ENCODE measurements at regions not wholly inside any gene's neighbourhood (a gene's known extent, or its start where the extent isn't known, plus 50 kb on each side); places are given as distances from the start of the nearest gene placed in this dataset.

DNA sequence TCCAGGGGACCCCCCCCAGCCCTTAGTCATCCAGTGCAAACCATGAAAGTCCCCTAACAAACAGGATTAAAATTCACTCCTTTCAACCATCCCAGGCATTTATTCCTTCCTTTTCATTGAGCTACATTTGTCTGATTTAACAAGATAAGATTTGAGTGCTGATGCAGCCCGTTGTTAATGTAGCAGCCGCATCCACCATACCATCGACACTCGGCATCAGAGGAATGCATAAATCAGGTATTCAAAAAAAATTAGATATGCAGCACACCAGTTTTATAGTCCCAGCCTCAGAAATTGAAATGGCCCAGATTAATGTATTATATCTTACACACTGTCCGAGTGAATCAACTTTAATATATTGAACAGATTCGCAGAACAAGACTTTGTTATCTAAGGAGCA, 676.5 kb upstream of the FANCL start:
- Histone ChIP-seq H3K27ac (ENCODE audit: low read length) (no peak overlapping the region), H3K9me3 (ENCODE audit: control insufficient read depth, low read depth, low read length) (no peaks in the 10 kb centered on the region), H3K27me3 (ENCODE audit: control insufficient read depth, insufficient read depth, low read length) (no peaks in the 10 kb centered on the region), H3K4me3 (ENCODE audit: low read length) (no peak overlapping the region), H3K4me1 (ENCODE audit: control insufficient read depth, low read depth, low read length) (peaks cover 22% of the 10 kb centered on the region), H3K9ac (ENCODE audit: low read length) (no peak overlapping the region), H3K36me3 (ENCODE audit: control insufficient read depth, low read depth, low read length) (no peaks in the 10 kb centered on the region)

- Histone ChIP-seq H3K27ac (ENCODE audit: low read length) (no peak overlapping the region), H3K4me3 (ENCODE audit: low read length) (no peak overlapping the region), H3K36me3 (ENCODE audit: control insufficient read depth, low read depth, low read length) (no peaks in the 10 kb centered on the region), H3K9me3 (ENCODE audit: control insufficient read depth, low read depth, low read length) (no peaks in the 10 kb centered on the region), H3K27me3 (ENCODE audit: control insufficient read depth, insufficient read depth, low read length) (no peaks in the 10 kb centered on the region), H3K9ac (ENCODE audit: low read length) (no peak overlapping the region), H3K4me1 (ENCODE audit: control insufficient read depth, low read depth, low read length) (peaks cover 28% of the 10 kb centered on the region)
Observed at GRCh38 chr2:58916063-58916462, 674.9 kb upstream of the FANCL start.

- no peak overlapping the region for H3K4me3 ChIP-seq (ENCODE audit: low read length)
- peaks cover 28% of the 10 kb centered on the region for H3K4me1 ChIP-seq (ENCODE audit: control insufficient read depth, low read depth, low read length)
- H3K27me3 ChIP-seq (ENCODE audit: control insufficient read depth, insufficient read depth, low read length): no peaks in the 10 kb centered on the region
- H3K27ac ChIP-seq (ENCODE audit: low read length): no peak overlapping the region
- H3K9me3 ChIP-seq (ENCODE audit: control insufficient read depth, low read depth, low read length): no peaks in the 10 kb centered on the region
- H3K9ac ChIP-seq (ENCODE audit: low read length): no peak overlapping the region
- H3K36me3 ChIP-seq (ENCODE audit: control insufficient read depth, low read depth, low read length): no peaks in the 10 kb centered on the region
Observed at GRCh38 chr2:58914733-58915505, 673.8 kb upstream of the FANCL start.

DNA sequence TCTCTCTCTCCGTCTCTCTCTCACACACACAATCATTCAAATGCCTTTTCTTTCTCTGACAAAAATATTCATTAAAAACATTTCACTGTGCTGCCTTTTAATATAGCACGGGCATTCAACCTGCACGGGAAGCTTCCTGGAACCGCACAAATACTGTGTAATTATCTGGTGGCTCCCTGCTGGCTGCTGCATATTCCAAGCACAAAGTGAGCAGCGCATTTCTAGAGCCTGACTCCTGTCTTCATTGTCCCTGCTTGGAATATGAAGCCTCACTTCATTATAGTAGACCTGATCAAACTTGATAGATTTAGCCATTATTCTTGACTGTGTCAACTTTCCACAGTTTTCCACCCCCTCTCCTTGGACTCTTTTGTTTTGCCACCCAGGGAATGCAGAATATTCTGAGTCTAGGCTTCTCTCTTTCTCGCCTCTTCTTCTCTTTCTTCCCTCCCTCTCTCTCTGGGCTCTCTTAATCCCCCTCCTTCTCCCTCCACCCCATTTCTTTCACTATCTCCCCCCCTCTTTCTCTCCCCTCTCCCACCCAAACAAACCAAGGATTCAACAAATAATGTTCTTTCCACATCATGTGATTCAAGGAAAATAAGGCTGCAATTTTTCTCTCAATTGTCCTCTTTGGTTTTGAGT, 672.1 kb upstream of the FANCL start:
- Histone ChIP-seq H3K9me3 (ENCODE audit: control insufficient read depth, low read depth, low read length) (no peaks in the 10 kb centered on the region), H3K4me1 (ENCODE audit: control insufficient read depth, low read depth, low read length) (peaks cover 22% of the 10 kb centered on the region), H3K27ac (ENCODE audit: low read length) (no peak overlapping the region), H3K4me3 (ENCODE audit: low read length) (peak overlapping the region; percentile 0), H3K27me3 (ENCODE audit: control insufficient read depth, insufficient read depth, low read length) (no peaks in the 10 kb centered on the region), H3K36me3 (ENCODE audit: control insufficient read depth, low read depth, low read length) (no peaks in the 10 kb centered on the region), H3K9ac (ENCODE audit: low read length) (no peak overlapping the region)

GRCh38 chr2:58911877-58912276, 670.8 kb upstream of the FANCL start:
- H3K9me3 ChIP-seq (ENCODE audit: control insufficient read depth, low read depth, low read length): no peaks in the 10 kb centered on the region

GRCh38 chr2:58908501-58909154, 667.5 kb upstream of the FANCL start:
- no peaks in the 10 kb centered on the region for H3K9me3 ChIP-seq (ENCODE audit: control insufficient read depth, low read depth, low read length)
- H3K27ac ChIP-seq (ENCODE audit: low read length): no peak overlapping the region
- no peaks in the 10 kb centered on the region for H3K36me3 ChIP-seq (ENCODE audit: control insufficient read depth, low read depth, low read length)
- no peak overlapping the region for H3K9ac ChIP-seq (ENCODE audit: low read length)
- no peaks in the 10 kb centered on the region for H3K27me3 ChIP-seq (ENCODE audit: control insufficient read depth, insufficient read depth, low read length)
- H3K4me1 ChIP-seq (ENCODE audit: control insufficient read depth, low read depth, low read length): peaks cover 20% of the 10 kb centered on the region
- H3K4me3 ChIP-seq (ENCODE audit: low read length): no peak overlapping the region

More at GRCh38 chr2:58911877-58912276, 670.8 kb upstream of the FANCL start:
- peaks cover 18% of the 10 kb centered on the region for H3K4me1 ChIP-seq (ENCODE audit: control insufficient read depth, low read depth, low read length)
- H3K9ac ChIP-seq (ENCODE audit: low read length): no peak overlapping the region
- H3K4me3 ChIP-seq (ENCODE audit: low read length): no peak overlapping the region
- H3K27ac ChIP-seq (ENCODE audit: low read length): no peak overlapping the region
- no peaks in the 10 kb centered on the region for H3K36me3 ChIP-seq (ENCODE audit: control insufficient read depth, low read depth, low read length)
- no peaks in the 10 kb centered on the region for H3K27me3 ChIP-seq (ENCODE audit: control insufficient read depth, insufficient read depth, low read length)

- H3K36me3 ChIP-seq (ENCODE audit: control insufficient read depth, low read depth, low read length): no peaks in the 10 kb centered on the region
- H3K4me3 ChIP-seq (ENCODE audit: low read length): no peak overlapping the region
- no peak overlapping the region for H3K9ac ChIP-seq (ENCODE audit: low read length)
- peaks cover 11% of the 10 kb centered on the region for H3K4me1 ChIP-seq (ENCODE audit: control insufficient read depth, low read depth, low read length)
- no peak overlapping the region for H3K27ac ChIP-seq (ENCODE audit: low read length)
- H3K27me3 ChIP-seq (ENCODE audit: control insufficient read depth, insufficient read depth, low read length): no peaks in the 10 kb centered on the region
- no peaks in the 10 kb centered on the region for H3K9me3 ChIP-seq (ENCODE audit: control insufficient read depth, low read depth, low read length)
Observed at GRCh38 chr2:58907644-58908043, 666.5 kb upstream of the FANCL start.

DNA sequence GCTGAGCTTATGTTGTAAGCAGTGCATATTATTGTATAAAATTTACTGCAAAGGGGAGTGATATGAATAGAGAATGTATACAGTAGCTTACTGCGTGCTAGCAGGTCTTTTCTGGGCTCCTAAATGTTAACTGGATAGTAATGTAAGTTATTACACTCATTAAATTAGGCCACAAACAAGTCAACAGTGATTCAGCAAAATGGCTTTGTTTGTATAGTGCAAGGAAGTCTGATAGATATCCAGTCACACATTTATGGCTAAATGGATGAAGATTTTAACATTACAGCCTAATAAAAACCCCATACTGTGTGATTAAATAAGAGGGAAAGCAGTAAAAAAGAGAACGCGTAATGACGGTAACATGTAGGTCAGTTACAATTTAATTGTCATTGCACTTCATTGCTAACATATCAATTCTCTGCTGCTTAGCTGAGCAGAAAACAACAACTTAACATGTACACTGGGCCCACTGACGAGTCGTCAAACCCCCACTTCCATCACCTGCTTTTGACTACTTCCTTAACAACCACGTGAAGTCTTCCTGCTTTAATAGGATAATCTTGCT, 665.0 kb upstream of the FANCL start:
- Histone ChIP-seq H3K36me3 (ENCODE audit: control insufficient read depth, low read depth, low read length) (no peaks in the 10 kb centered on the region), H3K9me3 (ENCODE audit: control insufficient read depth, low read depth, low read length) (no peaks in the 10 kb centered on the region), H3K27ac (ENCODE audit: low read length) (no peak overlapping the region), H3K9ac (ENCODE audit: low read length) (no peak overlapping the region), H3K27me3 (ENCODE audit: control insufficient read depth, insufficient read depth, low read length) (no peaks in the 10 kb centered on the region), H3K4me1 (ENCODE audit: control insufficient read depth, low read depth, low read length) (peaks cover 4% of the 10 kb centered on the region), H3K4me3 (ENCODE audit: low read length) (no peak overlapping the region)

DNA sequence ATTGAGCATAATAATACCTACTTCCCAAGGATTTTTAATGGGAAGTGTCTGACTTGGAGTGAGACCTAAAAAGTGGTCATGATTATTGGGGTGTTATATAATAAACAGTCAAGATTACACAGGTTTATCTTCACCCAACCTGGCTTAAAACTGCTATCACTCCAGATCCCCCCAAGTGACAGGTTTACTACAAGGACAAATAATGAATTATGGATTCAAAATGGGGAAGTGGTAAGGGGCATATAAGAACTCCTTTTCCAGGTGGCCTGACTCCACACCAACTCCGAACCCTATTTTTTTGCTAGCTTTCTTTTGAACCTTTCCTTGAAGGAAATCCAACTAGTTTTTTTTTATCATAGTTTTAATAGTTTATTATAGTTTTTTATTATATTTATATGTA, 663.0 kb upstream of the FANCL start:
- no peak overlapping the region for H3K4me3 ChIP-seq (ENCODE audit: low read length)
- H3K9ac ChIP-seq (ENCODE audit: low read length): no peak overlapping the region
- no peaks in the 10 kb centered on the region for H3K27me3 ChIP-seq (ENCODE audit: control insufficient read depth, insufficient read depth, low read length)
- H3K36me3 ChIP-seq (ENCODE audit: control insufficient read depth, low read depth, low read length): no peaks in the 10 kb centered on the region
- peaks cover 4% of the 10 kb centered on the region for H3K4me1 ChIP-seq (ENCODE audit: control insufficient read depth, low read depth, low read length)
- H3K27ac ChIP-seq (ENCODE audit: low read length): no peak overlapping the region
- H3K9me3 ChIP-seq (ENCODE audit: control insufficient read depth, low read depth, low read length): no peaks in the 10 kb centered on the region

DNA sequence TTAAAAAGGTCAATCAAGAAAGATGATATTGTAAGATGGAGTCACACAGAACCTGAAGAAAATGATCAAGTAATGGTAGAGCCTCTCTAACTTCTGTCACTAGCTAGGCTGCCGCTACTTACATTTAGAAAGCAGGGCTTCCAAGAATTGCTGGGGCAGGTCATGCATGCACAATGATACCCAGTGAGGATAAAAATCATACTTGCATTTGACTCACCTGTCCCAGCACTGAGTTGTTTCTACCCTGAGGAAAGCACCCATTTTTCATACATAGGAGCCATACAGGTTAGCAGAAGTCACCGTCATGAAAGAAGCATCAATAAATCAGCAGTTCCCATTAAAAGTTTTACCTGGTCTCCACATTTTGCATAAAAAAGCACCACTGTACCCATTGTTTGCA, 662.3 kb upstream of the FANCL start:
- no peak overlapping the region for H3K27ac ChIP-seq (ENCODE audit: low read length)
- H3K27me3 ChIP-seq (ENCODE audit: control insufficient read depth, insufficient read depth, low read length): no peaks in the 10 kb centered on the region
- no peaks in the 10 kb centered on the region for H3K9me3 ChIP-seq (ENCODE audit: control insufficient read depth, low read depth, low read length)
- no peak overlapping the region for H3K4me3 ChIP-seq (ENCODE audit: low read length)
- no peaks in the 10 kb centered on the region for H3K36me3 ChIP-seq (ENCODE audit: control insufficient read depth, low read depth, low read length)
- no peak overlapping the region for H3K9ac ChIP-seq (ENCODE audit: low read length)
- H3K4me1 ChIP-seq (ENCODE audit: control insufficient read depth, low read depth, low read length): peaks cover 4% of the 10 kb centered on the region

- no peaks in the 10 kb centered on the region for H3K9me3 ChIP-seq (ENCODE audit: control insufficient read depth, low read depth, low read length)
- no peak overlapping the region for H3K9ac ChIP-seq (ENCODE audit: low read length)
- no peak overlapping the region for H3K4me3 ChIP-seq (ENCODE audit: low read length)
- H3K27ac ChIP-seq (ENCODE audit: low read length): no peak overlapping the region
- H3K4me1 ChIP-seq (ENCODE audit: control insufficient read depth, low read depth, low read length): no peaks in the 10 kb centered on the region
- no peaks in the 10 kb centered on the region for H3K27me3 ChIP-seq (ENCODE audit: control insufficient read depth, insufficient read depth, low read length)
- H3K36me3 ChIP-seq (ENCODE audit: control insufficient read depth, low read depth, low read length): no peaks in the 10 kb centered on the region
Observed at GRCh38 chr2:58900246-58901027, 659.3 kb upstream of the FANCL start.

Measured in iPS-18a (cell line).